ENCODE measurements at regions not wholly inside any gene's neighbourhood (a gene's known extent, or its start where the extent isn't known, plus 50 kb on each side); places are given as distances from the start of the nearest gene placed in this dataset.

DNA sequence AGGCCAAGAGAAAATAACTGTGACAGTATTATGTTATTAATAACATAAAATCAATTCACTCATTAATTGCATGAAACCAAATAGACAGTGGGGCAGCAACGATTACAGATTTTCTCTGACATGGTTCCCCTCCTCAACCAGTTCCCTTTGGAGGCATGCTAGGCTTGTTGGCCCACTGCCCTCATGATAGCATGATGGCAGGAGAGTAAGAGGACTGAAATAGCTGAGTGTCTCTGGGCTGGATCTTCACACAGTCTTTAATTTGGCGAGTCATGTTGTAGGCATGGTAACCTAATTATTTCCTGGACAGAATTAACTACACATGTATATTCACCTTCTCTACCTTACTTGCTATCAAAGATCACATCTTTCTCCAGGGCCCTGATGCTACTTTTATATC, 266.2 kb upstream of the PELI2 start:
- TF ChIP-seq, protein P1, sequence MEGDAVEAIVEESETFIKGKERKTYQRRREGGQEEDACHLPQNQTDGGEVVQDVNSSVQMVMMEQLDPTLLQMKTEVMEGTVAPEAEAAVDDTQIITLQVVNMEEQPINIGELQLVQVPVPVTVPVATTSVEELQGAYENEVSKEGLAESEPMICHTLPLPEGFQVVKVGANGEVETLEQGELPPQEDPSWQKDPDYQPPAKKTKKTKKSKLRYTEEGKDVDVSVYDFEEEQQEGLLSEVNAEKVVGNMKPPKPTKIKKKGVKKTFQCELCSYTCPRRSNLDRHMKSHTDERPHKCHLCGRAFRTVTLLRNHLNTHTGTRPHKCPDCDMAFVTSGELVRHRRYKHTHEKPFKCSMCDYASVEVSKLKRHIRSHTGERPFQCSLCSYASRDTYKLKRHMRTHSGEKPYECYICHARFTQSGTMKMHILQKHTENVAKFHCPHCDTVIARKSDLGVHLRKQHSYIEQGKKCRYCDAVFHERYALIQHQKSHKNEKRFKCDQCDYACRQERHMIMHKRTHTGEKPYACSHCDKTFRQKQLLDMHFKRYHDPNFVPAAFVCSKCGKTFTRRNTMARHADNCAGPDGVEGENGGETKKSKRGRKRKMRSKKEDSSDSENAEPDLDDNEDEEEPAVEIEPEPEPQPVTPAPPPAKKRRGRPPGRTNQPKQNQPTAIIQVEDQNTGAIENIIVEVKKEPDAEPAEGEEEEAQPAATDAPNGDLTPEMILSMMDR (IDR thresholded peaks at IDR 0.05; ENCODE audit: insufficient read depth, low read length, poor library complexity, severe bottlenecking): no peak
- TF ChIP-seq EZH2phosphoT487 (conservative IDR thresholded peaks at IDR 0.05; ENCODE audit: low read length): no peak
